Endodermal cell (in vitro differentiated cells): ENCODE measurements at regions not wholly inside any gene's neighbourhood (a gene's known extent, or its start where the extent isn't known, plus 50 kb on each side); places are given as distances from the start of the nearest gene placed in this dataset.
"Not testable (repeated sequence)": the region's sequence is repeated elsewhere in the genome, so short reads cannot be mapped to it uniquely, and the experiment has no call there.

Experiments
- DNase-seq: peaks from one replicate; pipeline ENCODE4 v3.0.0-alpha.2; 2017
- H3K27ac ChIP-seq: 2 replicates; pipeline ENCODE4 v1.5.1; 2013; ENCODE audit warnings: mild to moderate bottlenecking, low read depth, low read length, moderate library complexity
- H3K27me3 ChIP-seq: 2 replicates; pipeline ENCODE4 v1.6.1; 2013; ENCODE audit warnings: mild to moderate bottlenecking, low read length, moderate library complexity; ENCODE audit not compliant: insufficient read depth, control insufficient read depth, poor library complexity, severe bottlenecking
- H3K36me3 ChIP-seq: 2 replicates; pipeline ENCODE4 v1.7.0; 2013; ENCODE audit warnings: mild to moderate bottlenecking, low read length, moderate library complexity; ENCODE audit not compliant: control insufficient read depth, insufficient read depth
- H3K4me1 ChIP-seq: one replicate; pipeline ENCODE4 v1.7.0; 2013; ENCODE audit warnings: low read length; ENCODE audit not compliant: control insufficient read depth, insufficient read depth
- H3K4me3 ChIP-seq: 2 replicates; pipeline ENCODE4 v1.5.1; 2013; ENCODE audit warnings: mild to moderate bottlenecking, low read length, moderate library complexity
- H3K9ac ChIP-seq: 2 replicates; pipeline ENCODE4 v1.6.1; 2013; ENCODE audit warnings: mild to moderate bottlenecking, low read length, moderate library complexity; ENCODE audit not compliant: poor library complexity, severe bottlenecking; ENCODE audit errors: extremely low read depth
- H3K9me3 ChIP-seq: 2 replicates; pipeline ENCODE4 v1.6.1; 2013; ENCODE audit warnings: mild to moderate bottlenecking, low read length, moderate library complexity; ENCODE audit not compliant: control insufficient read depth
- H3K27ac Mint-ChIP-seq: 2 replicates; pipeline ENCODE4 v1.8.0; 2020; ENCODE audit warnings: mixed read lengths
- H3K27me3 Mint-ChIP-seq: 2 replicates; pipeline ENCODE4 v1.8.0; 2021; ENCODE audit warnings: mild to moderate bottlenecking, mixed read lengths; ENCODE audit not compliant: insufficient read depth
- H3K36me3 Mint-ChIP-seq: 2 replicates; pipeline ENCODE4 v1.8.0; 2020; ENCODE audit warnings: low read depth, mixed read lengths
- H3K4me1 Mint-ChIP-seq: 2 replicates; pipeline ENCODE4 v1.8.0; 2020; ENCODE audit warnings: mixed read lengths
- H3K4me3 Mint-ChIP-seq: 2 replicates; pipeline ENCODE4 v1.8.0; 2020; ENCODE audit warnings: mild to moderate bottlenecking, moderate library complexity, mixed read lengths
- H3K9me3 Mint-ChIP-seq: 2 replicates; pipeline ENCODE4 v1.8.0; 2020; ENCODE audit warnings: mild to moderate bottlenecking, mixed read lengths
- CTCF ChIP-seq: fragments of 200-600 bp; sonication (generic); conservative IDR thresholded peaks from 2 replicates; pipeline ENCODE4 v1.5.0; 2021; ENCODE audit warnings: antibody characterized with exemption, mild to moderate bottlenecking
- WGBS, 2 experiments: methylation state at CpG; one replicate each; pipeline versions ENCODE4 v1.1.5 to v1.1.7; 2013; ENCODE audit warnings: missing lambda C conversion rate in 2 of 2, mixed read lengths in 1 of 2; ENCODE audit not compliant: insufficient coverage in 1 of 2, insufficient read length in 1 of 2; 5-methylcytosine and 5-hydroxymethylcytosine counted together

DNA sequence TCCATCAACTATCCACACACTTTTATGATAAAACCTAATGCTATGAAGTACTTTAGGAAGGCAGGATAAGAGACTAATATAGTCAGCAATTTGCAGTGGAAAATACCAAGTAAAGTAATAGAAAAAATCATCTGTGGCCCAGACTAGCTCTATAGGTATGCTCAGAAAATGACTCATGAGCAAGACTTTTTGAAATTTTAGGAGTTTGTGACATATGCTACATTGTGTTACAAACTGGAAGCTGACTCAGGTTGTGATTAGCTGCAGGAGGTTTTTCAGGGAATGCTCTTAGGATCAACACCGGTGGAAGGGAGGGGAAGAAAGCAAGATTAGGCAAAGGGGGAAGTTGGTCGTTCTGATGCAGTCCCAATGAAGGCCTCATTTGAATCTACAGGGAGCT lies 56.1 kb downstream of the FEZF1 start:
- Histone ChIP-seq H3K9ac (no peak overlapping the region), H3K4me3 (no peak overlapping the region), H3K4me1 (no peaks in the 10 kb centered on the region), H3K27ac (no peak overlapping the region), H3K36me3 (no peaks in the 10 kb centered on the region), H3K9me3 (no peaks in the 10 kb centered on the region), H3K27me3 (peaks cover 35% of the 10 kb centered on the region)
- no peak for DNase-seq
- no peaks in the 10 kb centered on the region for H3K9me3 Mint-ChIP-seq
- 63 to 77% methylated on average over 2 of the region's 2 CpGs for WGBS, 2 experiments
- H3K36me3 Mint-ChIP-seq: no peaks in the 10 kb centered on the region
- peaks cover 8% of the 10 kb centered on the region for H3K4me1 Mint-ChIP-seq
- H3K4me3 Mint-ChIP-seq: no peak overlapping the region
- no peak for TF ChIP-seq CTCF
- no peak overlapping the region for H3K27ac Mint-ChIP-seq
- peaks cover 42% of the 10 kb centered on the region for H3K27me3 Mint-ChIP-seq

- not testable (repeated sequence) for H3K4me1 ChIP-seq, H3K4me3 ChIP-seq, H3K36me3 ChIP-seq, H3K9me3 Mint-ChIP-seq, H3K9ac ChIP-seq, H3K36me3 Mint-ChIP-seq, H3K9me3 ChIP-seq, H3K27me3 ChIP-seq, H3K27ac ChIP-seq, H3K4me1 Mint-ChIP-seq, H3K27me3 Mint-ChIP-seq
- Mint-ChIP-seq H3K27ac (peak overlapping the region; percentile 89), H3K4me3 (peak overlapping the region; percentile 50)
- DNase-seq: peak; percentile 63
- WGBS, 2 experiments: 82% methylated on average over 14 of the region's 14 CpGs; no CpG with 5 or more reads in 1 of the 2 experiments
Measured at GRCh38 chr7:122238729-122239128, 65.8 kb downstream of the FEZF1 start.

- peak overlapping the region; percentile 89 for H3K27ac Mint-ChIP-seq
- H3K27me3 ChIP-seq, H3K4me3 ChIP-seq, DNase-seq, H3K27ac ChIP-seq, H3K9ac ChIP-seq, H3K9me3 ChIP-seq, H3K4me1 Mint-ChIP-seq, H3K9me3 Mint-ChIP-seq, H3K36me3 ChIP-seq, H3K4me1 ChIP-seq, H3K36me3 Mint-ChIP-seq, H3K27me3 Mint-ChIP-seq: not testable (repeated sequence)
- WGBS, 2 experiments: 82 to 94% methylated on average over 2 to 13 of the region's 13 CpGs
- H3K4me3 Mint-ChIP-seq: peak overlapping the region; percentile 50
Measured at GRCh38 chr7:122238297-122238696, 66.3 kb downstream of the FEZF1 start.

DNA sequence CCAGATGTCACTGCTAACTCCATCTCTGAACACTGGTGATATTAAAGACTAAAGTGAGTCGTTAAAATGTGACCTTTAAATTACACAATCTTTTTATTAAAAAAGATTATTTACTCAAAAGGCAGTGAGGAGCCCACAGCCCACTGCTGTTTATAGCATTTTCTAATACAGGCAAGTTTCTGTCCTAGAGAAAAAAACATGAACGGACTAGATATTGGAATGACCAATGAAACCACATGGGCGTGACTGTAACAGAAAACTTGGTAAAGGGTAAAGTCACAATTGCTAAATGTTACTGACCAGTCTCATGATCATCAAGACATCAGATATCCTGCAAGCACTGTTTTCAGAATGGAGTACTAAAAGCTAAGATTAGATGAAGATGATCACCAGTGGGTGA lies 78.7 kb downstream of the FEZF1 start:
- Mint-ChIP-seq H3K4me1 (peaks cover 10% of the 10 kb centered on the region), H3K27me3 (no peaks in the 10 kb centered on the region), H3K9me3 (no peaks in the 10 kb centered on the region), H3K36me3 (no peaks in the 10 kb centered on the region), H3K27ac (no peak overlapping the region), H3K4me3 (no peak overlapping the region)
- Histone ChIP-seq H3K4me3 (no peak overlapping the region), H3K27me3 (no peaks in the 10 kb centered on the region), H3K36me3 (no peaks in the 10 kb centered on the region), H3K9me3 (no peaks in the 10 kb centered on the region), H3K4me1 (no peaks in the 10 kb centered on the region), H3K9ac (no peak overlapping the region), H3K27ac (no peak overlapping the region)
- no peak for TF ChIP-seq CTCF
- no peak for DNase-seq
- WGBS, 2 experiments: 82 to 89% methylated on average over 2 of the region's 3 CpGs
